HG02759 (cell line): ENCODE measurements at regions not wholly inside any gene's neighbourhood (a gene's known extent, or its start where the extent isn't known, plus 50 kb on each side); places are given as distances from the start of the nearest gene placed in this dataset.

ENCODE experiments used
- ATAC-seq: cut with Tn5 transposase; IDR thresholded peaks from one replicate; pipeline ENCODE4 v1.9.1; 2021; ENCODE audit warnings: mild to moderate bottlenecking, moderate library complexity; ENCODE audit not compliant: unreplicated experiment

DNA sequence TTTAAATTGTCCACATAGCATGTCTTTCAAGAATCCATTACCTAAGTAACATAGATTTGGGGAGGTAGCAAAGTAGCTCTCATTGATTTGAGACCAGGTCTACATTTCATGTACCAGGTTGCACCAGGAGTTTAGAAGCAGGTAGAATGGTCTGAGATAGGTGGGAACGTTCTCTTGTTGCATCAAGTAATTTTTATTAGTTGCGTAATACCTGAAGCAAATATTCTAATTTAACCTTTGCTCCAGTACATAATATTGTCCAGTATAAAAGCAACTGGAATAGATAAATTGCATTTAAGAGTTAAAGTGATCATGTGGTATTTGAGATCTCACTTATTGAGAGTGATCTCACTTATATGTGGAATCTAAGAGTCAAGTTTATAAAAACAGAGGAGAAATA is 597.1 kb upstream of the PRMT6 start:
- no peak for ATAC-seq

DNA sequence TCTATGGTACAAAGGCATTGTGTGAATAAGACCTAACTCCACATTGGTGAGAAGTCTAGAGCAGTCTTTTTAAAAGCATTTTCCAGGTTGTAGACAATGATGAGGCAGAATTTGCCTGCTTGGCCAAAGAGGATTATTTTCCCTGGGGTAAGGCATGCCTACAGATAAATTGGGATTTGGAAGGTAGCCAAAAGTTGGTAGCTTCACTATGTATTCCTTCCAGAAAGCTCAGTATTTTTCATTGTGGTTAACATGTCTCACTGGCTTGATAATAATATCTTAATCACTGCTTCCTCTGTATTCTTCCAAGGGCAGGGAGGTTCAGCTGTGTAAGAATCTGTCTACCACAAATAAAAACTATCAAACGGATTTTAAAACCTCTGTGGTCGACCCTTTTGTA is 590.8 kb upstream of the PRMT6 start:
- ATAC-seq, result no peak

DNA sequence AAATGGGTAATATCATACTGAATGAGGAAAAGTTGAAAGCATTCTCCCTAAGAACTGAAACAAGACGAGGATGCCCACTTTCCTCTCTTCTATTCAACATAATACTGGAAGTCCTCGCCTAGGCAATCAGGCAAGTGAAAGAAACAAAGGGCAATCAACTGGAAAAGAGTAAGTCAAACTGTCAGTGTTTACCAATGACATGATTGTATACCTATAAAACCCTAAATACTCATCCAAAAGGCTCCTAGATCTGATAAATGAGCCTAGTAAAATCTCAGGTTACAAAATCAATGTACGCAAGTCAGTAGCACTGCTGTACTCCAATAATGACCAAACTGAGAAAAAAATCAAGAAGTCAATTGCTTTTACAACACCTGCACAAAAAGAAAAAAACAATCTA is 575.8 kb upstream of the PRMT6 start:
- no peak for ATAC-seq

DNA sequence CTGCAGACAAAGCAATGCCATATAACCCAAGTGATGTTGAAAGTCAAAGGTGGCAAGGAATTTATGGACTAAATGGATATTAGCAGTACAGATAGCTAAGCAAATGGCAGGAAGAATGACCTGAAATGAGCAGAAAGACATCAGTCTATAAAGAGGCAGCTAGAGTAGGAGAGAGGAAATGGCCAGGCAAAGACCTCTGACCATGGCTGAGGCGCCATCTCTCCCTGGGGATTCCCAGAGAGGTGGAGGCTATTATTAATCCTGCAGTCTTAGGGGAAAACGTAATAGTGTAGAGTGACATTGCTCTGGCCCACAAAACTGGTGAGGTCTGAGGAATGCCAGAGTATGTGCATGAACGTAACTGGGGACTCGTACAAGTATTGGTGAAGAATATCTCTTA is 563.6 kb upstream of the PRMT6 start:
- no peak for ATAC-seq

DNA sequence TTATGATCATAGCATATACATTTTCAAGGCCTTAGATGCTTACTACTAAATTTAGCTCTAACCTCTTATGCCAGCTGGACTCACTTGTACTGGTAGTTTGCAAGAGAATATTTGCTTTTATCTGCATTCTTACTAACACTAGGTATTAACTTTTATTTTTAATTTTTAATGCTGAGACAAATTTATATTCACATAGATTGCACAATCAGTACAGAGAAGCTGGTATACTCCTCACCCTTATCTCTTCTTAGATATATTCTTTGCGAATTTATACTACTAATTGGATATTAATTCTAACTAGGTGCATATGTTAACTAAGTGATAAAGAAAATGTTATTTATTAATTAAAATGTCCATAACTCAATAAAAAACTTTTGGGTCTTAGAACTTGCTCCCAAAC is 561.8 kb upstream of the PRMT6 start:
- ATAC-seq, result no peak

DNA sequence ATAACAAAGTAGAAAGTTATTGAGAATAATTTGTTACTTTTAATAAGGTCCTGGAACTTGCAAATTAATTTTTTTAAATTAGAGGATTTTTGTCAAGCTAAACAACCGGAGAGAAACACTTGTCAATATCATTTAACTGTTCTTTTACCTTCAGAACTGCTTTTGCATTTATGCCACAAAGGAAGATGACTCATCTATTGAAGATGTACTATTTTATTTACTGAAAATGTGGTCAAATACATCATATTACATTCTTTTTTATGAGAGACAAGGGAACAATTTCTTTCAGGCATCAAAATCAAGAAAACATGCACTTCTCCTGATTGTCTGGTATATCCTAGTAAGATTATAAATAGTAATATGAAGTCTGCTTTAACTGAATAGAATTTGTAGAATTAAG is 558.2 kb upstream of the PRMT6 start:
- ATAC-seq, result no peak

DNA sequence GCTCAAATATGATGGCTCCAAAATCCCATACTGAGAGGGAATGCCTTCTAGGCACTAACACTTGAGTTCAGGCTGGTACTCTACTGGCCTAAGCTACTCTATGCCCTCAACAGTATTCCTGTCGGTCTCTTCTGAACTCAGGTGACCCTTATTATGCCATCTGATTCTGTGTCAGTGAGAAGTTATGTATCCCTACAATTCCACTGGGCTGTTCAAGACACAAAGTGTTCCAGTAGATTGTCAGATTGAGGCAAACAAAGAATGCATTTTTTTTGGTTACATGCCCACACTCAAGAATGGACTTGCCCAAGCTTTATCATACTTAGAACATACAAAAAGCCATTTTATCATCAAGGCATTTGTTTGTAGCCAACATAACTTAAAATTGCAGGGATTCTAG is 553.8 kb upstream of the PRMT6 start:
- ATAC-seq, result no peak

DNA sequence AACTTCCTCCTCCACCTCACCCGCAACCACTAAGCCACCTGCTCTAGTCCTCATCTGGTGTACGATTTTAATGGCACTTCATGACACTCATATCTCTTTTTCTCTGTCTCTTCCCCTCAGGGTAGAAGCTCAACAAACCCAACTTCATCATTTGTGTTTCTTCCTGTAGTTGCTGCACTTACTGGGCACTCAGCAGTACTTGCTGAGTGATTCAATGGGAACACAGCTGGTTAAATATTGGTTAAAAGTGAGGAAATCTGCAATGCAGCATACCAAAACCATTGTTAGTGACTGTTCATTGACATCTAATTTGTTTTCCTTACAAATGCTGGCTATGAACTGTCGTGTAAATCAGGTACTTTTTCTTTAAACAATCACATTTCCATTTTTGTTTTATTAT is 541.1 kb upstream of the PRMT6 start:
- ATAC-seq, result no peak

DNA sequence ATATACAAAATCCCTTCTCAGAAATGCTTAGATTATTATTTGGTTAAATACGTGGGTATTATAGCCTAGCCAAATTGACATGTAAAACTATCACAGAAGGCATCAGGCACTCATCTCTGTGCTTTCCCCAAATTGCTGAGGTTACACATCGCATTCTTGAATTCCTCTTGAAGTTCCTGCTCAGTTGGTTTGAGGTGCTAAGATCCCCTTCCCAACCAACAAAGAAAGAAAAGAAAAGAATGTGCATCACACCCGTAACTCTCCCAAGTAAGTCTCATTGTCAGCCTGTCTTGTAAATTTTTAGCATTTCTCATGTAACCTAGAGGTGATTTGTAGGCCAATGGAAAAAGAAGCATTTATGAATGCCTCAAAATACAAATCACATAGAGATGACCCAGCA is 539.2 kb upstream of the PRMT6 start:
- ATAC-seq, result no peak

DNA sequence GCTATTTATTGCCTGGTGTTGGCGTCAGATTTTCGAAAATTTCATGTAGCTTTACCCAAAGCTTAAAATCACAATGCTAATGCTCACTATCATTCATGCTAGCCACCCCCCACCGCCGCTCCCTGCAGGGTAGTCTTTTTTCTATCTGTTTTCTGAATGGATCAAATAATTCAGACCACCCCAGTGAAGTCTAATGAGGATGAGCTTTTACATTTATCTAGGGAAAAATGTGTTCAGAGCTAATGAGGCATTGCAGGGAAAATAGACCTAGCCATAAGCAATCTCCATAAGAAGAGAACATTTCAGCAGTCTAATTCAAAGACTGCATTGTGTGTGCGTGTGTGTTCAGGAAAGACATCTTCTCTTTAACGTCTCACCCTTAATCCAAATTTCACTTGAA is 533.0 kb upstream of the PRMT6 start:
- ATAC-seq, result no peak

DNA sequence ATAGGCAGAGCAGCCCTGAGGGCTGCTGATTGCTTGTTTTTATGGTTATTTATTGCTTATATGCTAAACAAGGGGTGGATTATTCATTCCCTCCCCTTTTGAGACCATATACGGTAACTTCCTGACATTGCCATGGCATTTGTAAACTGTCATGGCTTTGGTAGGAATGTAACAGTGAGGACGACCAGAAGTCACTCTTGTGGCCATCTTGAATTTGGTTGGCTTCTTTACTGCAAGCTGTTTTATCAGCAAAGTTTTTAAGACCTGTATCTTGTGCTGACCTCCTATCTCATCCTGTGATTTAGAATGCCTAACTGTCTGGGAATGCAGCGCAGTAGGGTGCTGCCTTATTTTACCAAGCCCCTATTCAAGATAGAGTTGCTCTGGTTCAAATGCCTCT is 531.8 kb upstream of the PRMT6 start:
- no peak for ATAC-seq

DNA sequence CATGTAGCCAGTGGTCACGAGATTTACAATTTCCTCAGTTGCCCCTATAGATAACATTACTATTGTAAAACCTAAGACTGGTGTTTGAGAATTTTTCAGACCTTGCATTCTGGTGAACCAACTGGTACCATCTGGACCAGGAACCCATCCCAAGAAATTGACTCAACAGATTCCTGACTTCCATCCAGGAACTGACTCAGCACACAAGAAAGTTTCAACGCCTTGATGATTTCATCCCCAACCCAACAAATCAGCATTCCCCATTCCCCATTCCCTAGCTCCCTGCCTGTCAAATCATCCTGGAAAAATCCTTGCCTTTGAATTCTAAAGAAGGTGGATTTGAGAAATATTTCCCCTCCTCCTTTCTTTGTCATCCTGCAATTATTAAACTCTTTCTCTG is 529.8 kb upstream of the PRMT6 start:
- no peak for ATAC-seq

DNA sequence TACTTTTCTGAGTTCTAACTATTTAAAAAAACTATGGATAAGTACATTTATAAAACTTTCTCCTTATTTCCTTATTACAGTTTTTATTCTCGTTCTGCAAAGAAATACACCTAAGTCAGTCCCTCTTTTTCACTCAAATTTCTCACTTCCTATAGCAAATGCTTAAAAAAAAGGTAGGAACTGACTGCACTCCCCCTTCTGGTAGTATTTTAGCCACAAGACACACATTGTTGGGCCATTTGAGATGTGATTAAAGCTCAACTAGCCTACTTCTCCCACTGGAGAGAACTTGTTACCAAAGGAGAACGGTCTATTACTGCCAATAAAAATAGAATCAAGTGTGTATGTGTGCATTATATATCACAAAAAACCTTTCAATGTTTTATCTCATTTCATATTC is 521.9 kb upstream of the PRMT6 start:
- ATAC-seq, result no peak

DNA sequence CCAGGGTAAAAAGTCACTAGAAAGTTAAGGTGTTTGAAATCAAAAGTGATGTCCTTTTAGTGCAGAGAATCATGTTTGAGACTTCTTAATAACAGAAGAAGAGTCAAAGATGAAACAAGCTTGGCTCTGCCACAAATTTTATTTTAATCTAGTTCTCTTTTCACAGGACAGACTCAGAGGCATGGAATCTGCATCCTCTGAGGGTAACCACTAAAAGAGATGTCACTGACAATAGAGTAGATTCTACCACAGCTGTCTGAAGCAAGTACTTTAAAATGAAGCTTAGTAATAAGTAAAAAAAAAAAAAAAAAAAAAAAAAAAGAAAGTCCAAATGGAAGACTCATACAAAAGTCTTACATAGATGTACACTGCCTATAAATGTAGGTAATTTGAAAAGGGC is 519.7 kb upstream of the PRMT6 start:
- no peak for ATAC-seq

DNA sequence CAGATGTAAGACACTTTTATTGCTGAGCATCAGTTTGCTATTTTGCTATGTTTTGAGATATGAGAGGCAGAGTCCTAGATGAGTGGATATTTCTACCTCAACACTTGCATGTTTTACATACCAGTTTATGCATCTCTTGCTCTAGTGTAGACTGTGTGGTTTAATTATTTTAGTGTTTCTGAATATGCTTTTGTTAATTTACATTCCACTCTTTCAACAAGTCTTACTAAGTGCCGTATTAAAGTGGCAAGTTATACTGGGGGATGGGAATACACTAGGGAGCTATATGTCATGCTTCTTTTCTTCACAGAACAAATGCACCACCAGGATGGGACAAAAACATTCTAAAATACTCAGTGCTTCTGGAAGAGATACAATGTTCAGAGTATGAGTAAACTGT is 507.7 kb upstream of the PRMT6 start:
- ATAC-seq, result no peak

DNA sequence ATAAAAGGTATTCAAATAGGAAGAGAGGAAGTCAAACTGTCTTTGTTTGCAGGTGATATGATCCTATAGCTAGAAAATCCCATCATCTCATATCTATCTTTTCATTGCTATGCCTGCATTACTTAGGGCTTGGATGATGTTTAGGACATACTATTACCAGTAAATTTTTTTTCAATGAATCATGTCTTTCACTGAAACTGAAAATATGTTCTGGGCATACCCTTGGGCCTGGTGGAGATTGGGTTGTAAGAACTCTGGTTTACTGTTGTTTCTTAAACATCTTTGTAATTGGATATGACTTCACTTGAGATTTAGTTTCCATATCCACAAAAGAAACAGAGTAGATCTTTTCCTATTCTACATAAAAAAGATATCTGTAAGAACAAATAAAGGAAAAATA is 502.2 kb upstream of the PRMT6 start:
- ATAC-seq, result no peak

DNA sequence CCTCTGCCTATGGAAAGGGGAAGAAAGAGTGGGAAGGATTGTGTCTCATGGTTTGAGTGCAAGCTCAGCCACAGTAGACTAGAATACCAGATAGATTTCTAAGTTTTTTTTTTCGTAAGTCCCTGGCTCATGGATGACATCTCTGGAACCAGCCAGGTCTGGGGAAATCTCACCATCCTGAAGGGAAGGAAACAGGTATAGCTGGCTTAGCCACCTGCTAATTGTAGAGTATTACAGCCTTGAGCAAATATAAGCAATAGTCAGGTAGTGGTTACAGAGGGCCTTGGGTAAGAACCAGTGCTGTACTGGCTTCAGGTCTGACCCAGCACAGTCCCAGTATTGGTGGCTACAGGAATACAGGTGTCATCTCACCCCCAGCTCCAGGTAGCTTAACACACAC is 500.9 kb upstream of the PRMT6 start:
- no peak for ATAC-seq

DNA sequence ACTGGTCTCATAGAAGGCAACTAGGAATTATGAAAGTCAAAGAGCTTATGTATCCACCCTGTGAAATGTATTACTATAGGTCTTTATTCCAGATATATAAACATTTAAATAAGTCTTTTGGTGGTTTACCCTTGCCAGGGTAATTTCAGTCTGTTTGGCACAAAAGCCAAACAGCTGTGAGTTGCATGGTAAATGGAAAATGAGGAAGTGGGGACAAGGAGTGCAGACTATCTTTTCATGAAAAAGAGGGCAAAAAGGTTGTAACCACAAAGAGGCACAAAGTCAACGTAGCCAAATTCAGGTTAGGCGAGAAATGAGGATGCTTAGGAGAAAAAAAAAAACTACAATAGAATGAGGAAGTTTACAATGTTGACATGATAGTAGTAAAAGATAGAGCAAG is 492.3 kb upstream of the PRMT6 start:
- ATAC-seq, result no peak

DNA sequence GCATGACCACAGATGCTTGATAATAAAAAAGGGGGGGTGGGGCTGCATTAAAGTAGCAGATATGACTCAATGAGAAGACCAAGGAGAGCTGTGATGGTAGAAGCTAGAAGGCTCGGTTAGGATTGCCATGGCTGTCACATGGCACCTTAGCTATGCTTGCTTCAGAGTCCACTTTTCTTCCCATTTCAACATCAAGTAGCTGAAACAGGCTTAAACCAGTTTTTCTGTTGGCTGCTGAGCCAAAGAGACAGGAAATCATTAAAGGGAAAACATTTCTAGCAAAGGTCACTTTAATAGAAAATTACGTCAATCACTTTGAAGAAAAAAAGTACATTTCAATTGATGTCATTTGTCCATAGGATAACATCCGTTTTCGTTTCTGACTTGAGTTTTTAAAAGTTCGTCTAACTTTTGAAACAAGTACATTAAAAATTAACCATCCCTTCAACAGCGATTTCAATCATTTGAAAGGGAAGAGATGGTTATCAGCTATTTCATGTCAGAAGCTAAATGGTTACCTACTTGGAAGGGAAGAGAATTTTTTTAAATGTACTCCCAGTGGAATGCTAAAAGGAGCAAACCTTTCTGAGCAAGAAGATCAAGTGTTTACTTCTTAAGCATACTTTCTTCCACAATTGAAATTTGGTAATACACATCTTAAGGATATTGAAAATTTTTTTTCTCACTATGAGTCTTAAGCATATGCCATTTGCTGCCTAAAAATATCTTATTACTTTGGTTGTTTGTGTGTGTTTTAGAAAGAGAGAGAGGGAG is 488.1 kb upstream of the PRMT6 start:
- ATAC-seq, result no peak

DNA sequence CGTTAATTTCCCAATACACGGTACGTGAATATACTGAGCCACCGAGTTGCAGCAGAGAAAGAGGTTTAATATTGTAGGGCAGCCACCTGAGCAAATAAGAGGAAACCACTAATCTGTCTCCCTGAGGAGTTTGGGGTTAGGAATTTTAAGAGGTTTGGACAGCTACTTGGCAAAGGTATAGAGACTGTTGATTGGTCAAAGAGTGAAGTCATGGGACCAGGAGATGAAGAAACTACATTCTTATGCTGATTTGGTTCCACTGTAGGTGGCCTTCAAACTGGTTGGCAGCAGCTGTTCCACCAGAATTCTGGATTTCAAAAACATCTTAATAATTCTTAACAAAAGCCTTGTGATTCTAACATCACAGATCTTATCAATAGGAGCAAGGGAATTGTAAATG is 485.4 kb upstream of the PRMT6 start:
- ATAC-seq, result no peak

DNA sequence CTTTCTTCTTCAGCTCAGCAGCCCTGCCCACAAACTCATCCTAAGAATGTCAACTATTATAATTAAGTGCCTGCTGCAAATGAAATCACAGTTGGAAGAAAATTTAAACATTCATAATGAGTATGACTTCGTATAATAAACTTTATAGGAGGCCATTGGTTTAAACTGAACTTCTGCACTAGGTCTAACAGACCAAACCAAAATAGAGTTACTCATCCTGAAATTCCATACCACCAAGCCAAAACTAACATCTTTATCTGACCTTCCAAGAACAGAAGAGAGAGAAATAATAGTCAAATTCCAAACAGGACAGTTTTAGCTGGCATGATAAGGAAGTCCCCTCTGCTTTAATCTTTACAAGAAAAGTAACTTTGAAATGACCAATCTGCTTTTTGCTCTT is 472.4 kb upstream of the PRMT6 start:
- ATAC-seq, result no peak

DNA sequence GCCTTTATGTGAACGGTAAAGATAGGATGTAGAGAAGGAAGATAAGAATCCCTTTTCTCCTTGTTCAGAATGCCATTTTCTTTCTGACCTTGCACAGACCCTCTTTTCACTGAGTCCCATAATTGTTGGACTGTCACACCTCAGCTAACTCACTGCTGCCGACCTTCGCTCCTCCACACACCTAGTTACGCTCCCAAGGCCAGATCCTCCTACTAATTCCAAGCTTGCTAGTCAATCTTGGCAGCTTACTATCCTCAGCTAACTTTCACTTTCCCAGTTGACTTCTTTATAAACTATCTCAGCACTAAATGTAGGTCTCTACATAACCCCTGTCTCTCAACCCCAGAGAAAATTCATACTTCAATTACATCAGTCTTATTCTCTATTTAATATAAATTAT is 471.8 kb upstream of the PRMT6 start:
- ATAC-seq, result no peak

DNA sequence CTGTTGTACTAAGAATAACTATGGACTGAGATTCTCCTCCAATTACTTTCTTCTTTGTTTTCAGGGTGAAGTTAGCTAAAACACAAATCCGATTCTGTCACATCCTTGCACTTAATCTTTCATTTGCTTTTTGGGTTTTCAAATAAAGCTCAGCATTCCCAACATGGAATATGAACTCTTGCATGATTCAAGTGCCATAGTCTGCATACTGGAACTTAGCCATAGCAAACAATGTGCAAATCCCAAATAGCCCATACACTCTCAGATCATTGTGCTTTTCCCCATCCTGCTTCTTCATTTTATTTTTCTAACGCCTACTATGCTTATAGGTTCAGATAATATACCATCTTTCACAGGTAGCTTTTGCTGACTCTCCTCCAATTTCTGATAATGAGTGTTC is 455.8 kb upstream of the PRMT6 start:
- ATAC-seq, result no peak
